ENCODE measurements at regions not wholly inside any gene's neighbourhood (a gene's known extent, or its start where the extent isn't known, plus 50 kb on each side); places are given as distances from the start of the nearest gene placed in this dataset.

GRCh38 chr2:222038067-222038802 lies 260.6 kb downstream of the PAX3 start:
- TF ChIP-seq, protein P1, sequence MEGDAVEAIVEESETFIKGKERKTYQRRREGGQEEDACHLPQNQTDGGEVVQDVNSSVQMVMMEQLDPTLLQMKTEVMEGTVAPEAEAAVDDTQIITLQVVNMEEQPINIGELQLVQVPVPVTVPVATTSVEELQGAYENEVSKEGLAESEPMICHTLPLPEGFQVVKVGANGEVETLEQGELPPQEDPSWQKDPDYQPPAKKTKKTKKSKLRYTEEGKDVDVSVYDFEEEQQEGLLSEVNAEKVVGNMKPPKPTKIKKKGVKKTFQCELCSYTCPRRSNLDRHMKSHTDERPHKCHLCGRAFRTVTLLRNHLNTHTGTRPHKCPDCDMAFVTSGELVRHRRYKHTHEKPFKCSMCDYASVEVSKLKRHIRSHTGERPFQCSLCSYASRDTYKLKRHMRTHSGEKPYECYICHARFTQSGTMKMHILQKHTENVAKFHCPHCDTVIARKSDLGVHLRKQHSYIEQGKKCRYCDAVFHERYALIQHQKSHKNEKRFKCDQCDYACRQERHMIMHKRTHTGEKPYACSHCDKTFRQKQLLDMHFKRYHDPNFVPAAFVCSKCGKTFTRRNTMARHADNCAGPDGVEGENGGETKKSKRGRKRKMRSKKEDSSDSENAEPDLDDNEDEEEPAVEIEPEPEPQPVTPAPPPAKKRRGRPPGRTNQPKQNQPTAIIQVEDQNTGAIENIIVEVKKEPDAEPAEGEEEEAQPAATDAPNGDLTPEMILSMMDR (IDR thresholded peaks at IDR 0.05) = no peak
- H3K4me1 ChIP-seq (ENCODE audit: control insufficient read depth in 1 of 2, insufficient read depth in 1 of 2, low read depth in 1 of 2, low read length in 1 of 2) = no peaks in the 10 kb centered on the region
- no peaks in the 10 kb centered on the region for H3K36me3 ChIP-seq
- no peaks in the 10 kb centered on the region for H3K27me3 ChIP-seq
- no peak overlapping the region for H3K27ac ChIP-seq
- no peaks in the 10 kb centered on the region for H3K9me3 ChIP-seq
- H3K4me3 ChIP-seq (ENCODE audit: low read depth in 1 of 2, low read length in 1 of 2) = no peak overlapping the region

GRCh38 chr2:222037211-222037610 lies 261.6 kb downstream of the PAX3 start:
- H3K27me3 ChIP-seq = no peaks in the 10 kb centered on the region
- no peak overlapping the region for H3K4me3 ChIP-seq (ENCODE audit: low read depth in 1 of 2, low read length in 1 of 2)
- H3K9me3 ChIP-seq = no peaks in the 10 kb centered on the region
- H3K36me3 ChIP-seq = no peaks in the 10 kb centered on the region
- H3K27ac ChIP-seq = no peak overlapping the region
- H3K4me1 ChIP-seq (ENCODE audit: control insufficient read depth in 1 of 2, insufficient read depth in 1 of 2, low read depth in 1 of 2, low read length in 1 of 2) = no peaks in the 10 kb centered on the region
- TF ChIP-seq, protein P1 (IDR thresholded peaks at IDR 0.05) = no peak

GRCh38 chr2:222034058-222034457 lies 264.7 kb downstream of the PAX3 start:
- Histone ChIP-seq H3K27me3 (no peaks in the 10 kb centered on the region), H3K9me3 (no peaks in the 10 kb centered on the region), H3K36me3 (no peaks in the 10 kb centered on the region), H3K4me3 (ENCODE audit: low read depth in 1 of 2, low read length in 1 of 2) (no peak overlapping the region), H3K4me1 (ENCODE audit: control insufficient read depth in 1 of 2, insufficient read depth in 1 of 2, low read depth in 1 of 2, low read length in 1 of 2) (no peaks in the 10 kb centered on the region), H3K27ac (no peak overlapping the region)
- TF ChIP-seq, protein P1 (IDR thresholded peaks at IDR 0.05) = no peak

DNA sequence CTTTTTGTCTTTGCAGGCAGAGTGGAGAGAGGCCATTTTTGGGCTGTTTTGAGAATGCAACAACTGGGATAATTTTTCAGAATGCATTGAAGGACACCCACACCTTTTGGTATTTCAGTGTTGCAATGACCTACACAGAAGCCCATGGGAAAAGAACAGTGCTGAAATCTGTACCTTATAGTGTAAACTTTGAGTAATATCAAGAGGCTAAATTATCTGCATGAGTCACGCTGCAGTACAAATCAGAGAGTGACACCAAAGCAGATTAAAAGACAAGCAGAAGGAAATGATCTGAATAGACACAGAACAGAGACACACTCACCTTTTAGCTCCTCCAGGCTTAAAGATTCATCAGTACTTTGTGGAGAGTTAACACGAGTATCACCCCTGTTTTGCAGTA lies 265.3 kb downstream of the PAX3 start:
- TF ChIP-seq, protein P1 (IDR thresholded peaks at IDR 0.05) = no peak

DNA sequence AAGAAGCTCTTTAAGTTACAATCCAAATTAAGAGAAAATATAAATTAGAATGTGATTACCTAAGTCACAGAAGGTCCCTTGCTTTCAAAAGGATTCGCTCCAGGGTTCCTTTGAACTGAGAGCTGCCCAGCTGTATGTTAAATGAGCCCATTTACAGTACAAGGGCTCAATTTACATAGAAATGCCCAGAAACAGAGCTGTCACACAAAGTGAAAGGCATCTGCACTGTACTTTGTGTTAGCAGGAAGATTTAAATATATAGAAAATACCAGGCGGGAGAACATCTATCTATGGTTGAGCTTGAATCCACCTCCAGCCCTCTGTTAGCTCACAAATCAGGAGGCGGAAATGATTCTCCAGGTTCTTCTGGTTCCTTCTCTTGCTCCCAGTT lies 272.9 kb downstream of the PAX3 start:
- TF ChIP-seq, protein P1 (IDR thresholded peaks at IDR 0.05) = no peak
- Histone ChIP-seq H3K36me3 (no peaks in the 10 kb centered on the region), H3K4me1 (ENCODE audit: control insufficient read depth in 1 of 2, insufficient read depth in 1 of 2, low read depth in 1 of 2, low read length in 1 of 2) (no peaks in the 10 kb centered on the region), H3K4me3 (ENCODE audit: low read depth in 1 of 2, low read length in 1 of 2) (no peak overlapping the region), H3K27me3 (peaks cover 22% of the 10 kb centered on the region), H3K9me3 (no peaks in the 10 kb centered on the region), H3K27ac (no peak overlapping the region)

More for the DNA sequence above, 265.3 kb downstream of the PAX3 start:
- no peaks in the 10 kb centered on the region for H3K36me3 ChIP-seq
- H3K9me3 ChIP-seq = no peaks in the 10 kb centered on the region
- H3K4me1 ChIP-seq (ENCODE audit: control insufficient read depth in 1 of 2, insufficient read depth in 1 of 2, low read depth in 1 of 2, low read length in 1 of 2) = no peaks in the 10 kb centered on the region
- H3K27ac ChIP-seq = no peak overlapping the region
- H3K4me3 ChIP-seq (ENCODE audit: low read depth in 1 of 2, low read length in 1 of 2) = no peak overlapping the region
- H3K27me3 ChIP-seq = no peaks in the 10 kb centered on the region

Measured in neutrophil (primary cell).